ENCODE measurements at regions not wholly inside any gene's neighbourhood (a gene's known extent, or its start where the extent isn't known, plus 50 kb on each side); places are given as distances from the start of the nearest gene placed in this dataset.

- H3K36me3 Mint-ChIP-seq, result no peaks in the 10 kb centered on the region
Measured at GRCh38 chr5:86525622-86526021, 92.1 kb upstream of the COX7C start.

GRCh38 chr5:86526811-86527348 lies 90.9 kb upstream of the COX7C start:
- peaks cover 4% of the 10 kb centered on the region for H3K27me3 ChIP-seq (ENCODE audit: control insufficient read depth, insufficient read depth, low read length)
- Mint-ChIP-seq H3K36me3 (no peaks in the 10 kb centered on the region), H3K4me1 (no peaks in the 10 kb centered on the region), H3K4me3 (no peak overlapping the region), H3K9me3 (peaks cover 0 to 2% (median 0%) of the 10 kb centered on the region in 7 donors), H3K27ac (no peak overlapping the region), H3K27me3 (peaks cover 10% of the 10 kb centered on the region)
- H3K4me1 ChIP-seq (ENCODE audit: control insufficient read depth, insufficient read depth, low read length, poor library complexity, severe bottlenecking), result no peaks in the 10 kb centered on the region
- DNase-seq (no peak), ATAC-seq (ENCODE audit: low read depth in 2 of 2) (no peak)
- H3K27ac ChIP-seq (ENCODE audit: insufficient read depth, low read length, poor library complexity, severe bottlenecking), result no peak overlapping the region
- H3K36me3 ChIP-seq (ENCODE audit: control insufficient read depth, insufficient read depth, low read length), result no peaks in the 10 kb centered on the region
- no peaks in the 10 kb centered on the region for H3K9me3 ChIP-seq (ENCODE audit: control insufficient read depth in 2 of 2, low read length in 2 of 2)
- H3K4me3 ChIP-seq (ENCODE audit: low read depth, low read length), result no peak overlapping the region

More at GRCh38 chr5:86525622-86526021, 92.1 kb upstream of the COX7C start:
- Mint-ChIP-seq H3K27me3 (peaks cover 10% of the 10 kb centered on the region), H3K27ac (no peak overlapping the region), H3K4me3 (no peak overlapping the region), H3K9me3 (peaks cover 0 to 2% (median 0%) of the 10 kb centered on the region in 7 donors), H3K4me1 (no peaks in the 10 kb centered on the region)
- DNase-seq, result no peak
- H3K9me3 ChIP-seq (ENCODE audit: control insufficient read depth in 2 of 2, low read length in 2 of 2), result no peaks in the 10 kb centered on the region
- peaks cover 4% of the 10 kb centered on the region for H3K27me3 ChIP-seq (ENCODE audit: control insufficient read depth, insufficient read depth, low read length)
- H3K4me3 ChIP-seq (ENCODE audit: low read depth, low read length), result no peak overlapping the region
- no peaks in the 10 kb centered on the region for H3K4me1 ChIP-seq (ENCODE audit: control insufficient read depth, insufficient read depth, low read length, poor library complexity, severe bottlenecking)
- ATAC-seq (ENCODE audit: low read depth in 2 of 2), result no peak
- H3K36me3 ChIP-seq (ENCODE audit: control insufficient read depth, insufficient read depth, low read length), result no peaks in the 10 kb centered on the region
- no peak overlapping the region for H3K27ac ChIP-seq (ENCODE audit: insufficient read depth, low read length, poor library complexity, severe bottlenecking)

- H3K4me1 Mint-ChIP-seq, result no peaks in the 10 kb centered on the region
- Histone ChIP-seq H3K27ac (ENCODE audit: insufficient read depth, low read length, poor library complexity, severe bottlenecking) (no peak overlapping the region), H3K36me3 (ENCODE audit: control insufficient read depth, insufficient read depth, low read length) (no peaks in the 10 kb centered on the region), H3K9me3 (ENCODE audit: control insufficient read depth in 2 of 2, low read length in 2 of 2) (no peaks in the 10 kb centered on the region), H3K27me3 (ENCODE audit: control insufficient read depth, insufficient read depth, low read length) (peaks cover 4% of the 10 kb centered on the region), H3K4me1 (ENCODE audit: control insufficient read depth, insufficient read depth, low read length, poor library complexity, severe bottlenecking) (no peaks in the 10 kb centered on the region), H3K4me3 (ENCODE audit: low read depth, low read length) (no peak overlapping the region)
- no peak overlapping the region for H3K4me3 Mint-ChIP-seq
- DNase-seq, result no peak
- H3K9me3 Mint-ChIP-seq, result peaks cover 0 to 2% (median 0%) of the 10 kb centered on the region in 7 donors
- no peak for ATAC-seq (ENCODE audit: low read depth in 2 of 2)
- no peaks in the 10 kb centered on the region for H3K36me3 Mint-ChIP-seq
- H3K27ac Mint-ChIP-seq, result no peak overlapping the region
- H3K27me3 Mint-ChIP-seq, result no peaks in the 10 kb centered on the region
Measured at GRCh38 chr5:86532429-86532828, 85.3 kb upstream of the COX7C start.

- no peak overlapping the region for H3K4me3 Mint-ChIP-seq
- Histone ChIP-seq H3K27ac (ENCODE audit: insufficient read depth, low read length, poor library complexity, severe bottlenecking) (no peak overlapping the region), H3K9me3 (ENCODE audit: control insufficient read depth in 2 of 2, low read length in 2 of 2) (no peaks in the 10 kb centered on the region), H3K27me3 (ENCODE audit: control insufficient read depth, insufficient read depth, low read length) (no peaks in the 10 kb centered on the region), H3K4me1 (ENCODE audit: control insufficient read depth, insufficient read depth, low read length, poor library complexity, severe bottlenecking) (no peaks in the 10 kb centered on the region), H3K4me3 (ENCODE audit: low read depth, low read length) (no peak overlapping the region), H3K36me3 (ENCODE audit: control insufficient read depth, insufficient read depth, low read length) (no peaks in the 10 kb centered on the region)
- no peaks in the 10 kb centered on the region for H3K4me1 Mint-ChIP-seq
- H3K9me3 Mint-ChIP-seq, result peaks cover 0 to 2% (median 0%) of the 10 kb centered on the region in 7 donors
- no peaks in the 10 kb centered on the region for H3K36me3 Mint-ChIP-seq
- ATAC-seq (ENCODE audit: low read depth in 2 of 2), result no peak
- no peak for DNase-seq
- H3K27me3 Mint-ChIP-seq, result no peaks in the 10 kb centered on the region
- no peak overlapping the region for H3K27ac Mint-ChIP-seq
Measured at GRCh38 chr5:86536396-86536795, 81.3 kb upstream of the COX7C start.

- Mint-ChIP-seq H3K9me3 (no peaks in the 10 kb centered on the region), H3K27ac (no peak overlapping the region), H3K36me3 (no peaks in the 10 kb centered on the region), H3K4me3 (no peak overlapping the region), H3K4me1 (no peaks in the 10 kb centered on the region), H3K27me3 (no peaks in the 10 kb centered on the region)
- H3K9me3 ChIP-seq (ENCODE audit: control insufficient read depth in 2 of 2, low read length in 2 of 2), result no peaks in the 10 kb centered on the region
- H3K4me1 ChIP-seq (ENCODE audit: control insufficient read depth, insufficient read depth, low read length, poor library complexity, severe bottlenecking), result no peaks in the 10 kb centered on the region
- DNase-seq, result no peak
- no peaks in the 10 kb centered on the region for H3K27me3 ChIP-seq (ENCODE audit: control insufficient read depth, insufficient read depth, low read length)
- no peak overlapping the region for H3K27ac ChIP-seq (ENCODE audit: insufficient read depth, low read length, poor library complexity, severe bottlenecking)
- no peaks in the 10 kb centered on the region for H3K36me3 ChIP-seq (ENCODE audit: control insufficient read depth, insufficient read depth, low read length)
- H3K4me3 ChIP-seq (ENCODE audit: low read depth, low read length), result no peak overlapping the region
- ATAC-seq (ENCODE audit: low read depth in 2 of 2), result no peak
Measured at GRCh38 chr5:86542532-86542931, 75.2 kb upstream of the COX7C start.

GRCh38 chr5:86546044-86546443 lies 71.7 kb upstream of the COX7C start:
- H3K4me3 ChIP-seq (ENCODE audit: low read depth, low read length), result no peak overlapping the region
- H3K36me3 ChIP-seq (ENCODE audit: control insufficient read depth, insufficient read depth, low read length), result no peaks in the 10 kb centered on the region
- Mint-ChIP-seq H3K36me3 (no peaks in the 10 kb centered on the region), H3K9me3 (no peaks in the 10 kb centered on the region), H3K27me3 (no peaks in the 10 kb centered on the region), H3K27ac (no peak overlapping the region), H3K4me3 (no peak overlapping the region), H3K4me1 (no peaks in the 10 kb centered on the region)
- H3K9me3 ChIP-seq (ENCODE audit: control insufficient read depth in 2 of 2, low read length in 2 of 2), result no peaks in the 10 kb centered on the region
- H3K27ac ChIP-seq (ENCODE audit: insufficient read depth, low read length, poor library complexity, severe bottlenecking), result no peak overlapping the region
- no peak for ATAC-seq (ENCODE audit: low read depth in 2 of 2)
- H3K27me3 ChIP-seq (ENCODE audit: control insufficient read depth, insufficient read depth, low read length), result no peaks in the 10 kb centered on the region
- H3K4me1 ChIP-seq (ENCODE audit: control insufficient read depth, insufficient read depth, low read length, poor library complexity, severe bottlenecking), result no peaks in the 10 kb centered on the region
- DNase-seq, result no peak

GRCh38 chr5:86546582-86546981 lies 71.2 kb upstream of the COX7C start:
- H3K27ac ChIP-seq (ENCODE audit: insufficient read depth, low read length, poor library complexity, severe bottlenecking), result no peak overlapping the region
- H3K4me3 Mint-ChIP-seq, result no peak overlapping the region
- H3K4me1 Mint-ChIP-seq, result no peaks in the 10 kb centered on the region
- ATAC-seq (ENCODE audit: low read depth in 2 of 2) (no peak), DNase-seq (no peak)
- no peaks in the 10 kb centered on the region for H3K27me3 ChIP-seq (ENCODE audit: control insufficient read depth, insufficient read depth, low read length)
- no peaks in the 10 kb centered on the region for H3K36me3 ChIP-seq (ENCODE audit: control insufficient read depth, insufficient read depth, low read length)
- no peaks in the 10 kb centered on the region for H3K9me3 ChIP-seq (ENCODE audit: control insufficient read depth in 2 of 2, low read length in 2 of 2)
- H3K4me3 ChIP-seq (ENCODE audit: low read depth, low read length), result no peak overlapping the region
- no peaks in the 10 kb centered on the region for H3K9me3 Mint-ChIP-seq
- H3K27ac Mint-ChIP-seq, result no peak overlapping the region
- H3K36me3 Mint-ChIP-seq, result no peaks in the 10 kb centered on the region
- no peaks in the 10 kb centered on the region for H3K4me1 ChIP-seq (ENCODE audit: control insufficient read depth, insufficient read depth, low read length, poor library complexity, severe bottlenecking)
- no peaks in the 10 kb centered on the region for H3K27me3 Mint-ChIP-seq

GRCh38 chr5:86554638-86555037 lies 63.1 kb upstream of the COX7C start:
- Mint-ChIP-seq H3K36me3 (no peaks in the 10 kb centered on the region), H3K27ac (no peak overlapping the region), H3K4me1 (no peaks in the 10 kb centered on the region), H3K9me3 (peaks cover 0 to 4% (median 0%) of the 10 kb centered on the region in 7 donors), H3K4me3 (no peak overlapping the region), H3K27me3 (no peaks in the 10 kb centered on the region)
- Histone ChIP-seq H3K9me3 (ENCODE audit: control insufficient read depth in 2 of 2, low read length in 2 of 2) (no peaks in the 10 kb centered on the region), H3K36me3 (ENCODE audit: control insufficient read depth, insufficient read depth, low read length) (no peaks in the 10 kb centered on the region), H3K27ac (ENCODE audit: insufficient read depth, low read length, poor library complexity, severe bottlenecking) (no peak overlapping the region), H3K27me3 (ENCODE audit: control insufficient read depth, insufficient read depth, low read length) (peaks cover under 1% of the 10 kb centered on the region), H3K4me1 (ENCODE audit: control insufficient read depth, insufficient read depth, low read length, poor library complexity, severe bottlenecking) (no peaks in the 10 kb centered on the region), H3K4me3 (ENCODE audit: low read depth, low read length) (no peak overlapping the region)
- no peak for ATAC-seq (ENCODE audit: low read depth in 2 of 2)
- no peak for DNase-seq
